ENCODE measurements at regions not wholly inside any gene's neighbourhood (a gene's known extent, or its start where the extent isn't known, plus 50 kb on each side); places are given as distances from the start of the nearest gene placed in this dataset.

DNA sequence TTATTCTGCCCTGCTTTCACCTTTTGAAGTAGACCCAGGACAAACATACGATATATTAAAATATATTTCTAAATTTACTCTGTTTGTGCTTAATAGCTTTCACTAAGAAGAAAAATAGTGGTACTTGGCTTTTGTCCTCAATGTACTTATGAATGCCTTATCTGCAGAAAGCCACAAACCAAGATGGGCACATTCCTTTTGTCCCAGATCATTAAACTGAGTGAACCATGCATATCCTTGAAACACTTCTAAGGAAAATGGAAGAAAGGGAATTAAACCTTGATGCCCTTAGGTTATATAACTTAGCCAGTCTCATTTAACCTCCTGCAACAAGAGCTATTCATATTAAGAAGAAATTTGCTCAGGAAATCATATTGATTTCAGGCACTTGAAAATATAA is 553.8 kb upstream of the CDH9 start:
- no peaks in the 10 kb centered on the region for H4K20me1 ChIP-seq
- no peak overlapping the region for H3K4me2 ChIP-seq
- no peak for TF ChIP-seq Cebpa-rat (IDR thresholded peaks at IDR 0.05)

GRCh38 chr5:27590503-27590902 is 552.1 kb upstream of the CDH9 start:
- Histone ChIP-seq H4K20me1 (no peaks in the 10 kb centered on the region), H3K27ac (no peak overlapping the region), H3K4me1 (no peaks in the 10 kb centered on the region), H3K4me3 (no peak overlapping the region), H3K4me2 (no peak overlapping the region), H3K9me3 (no peaks in the 10 kb centered on the region), H3K36me3 (no peaks in the 10 kb centered on the region), H3K27me3 (no peaks in the 10 kb centered on the region), H3K9ac (no peak overlapping the region)
- TF ChIP-seq Cebpa-rat (IDR thresholded peaks at IDR 0.05): no peak

More for the DNA sequence above, 553.8 kb upstream of the CDH9 start:
- Histone ChIP-seq H3K9ac (no peak overlapping the region), H3K27ac (no peak overlapping the region), H3K4me1 (no peaks in the 10 kb centered on the region), H3K27me3 (no peaks in the 10 kb centered on the region), H3K9me3 (no peaks in the 10 kb centered on the region), H3K36me3 (no peaks in the 10 kb centered on the region), H3K4me3 (no peak overlapping the region)

GRCh38 chr5:27578279-27578678 is 539.9 kb upstream of the CDH9 start:
- no peak overlapping the region for H3K27ac ChIP-seq
- H3K4me1 ChIP-seq: no peaks in the 10 kb centered on the region
- no peak overlapping the region for H3K4me3 ChIP-seq
- no peaks in the 10 kb centered on the region for H3K27me3 ChIP-seq
- H3K9me3 ChIP-seq: no peaks in the 10 kb centered on the region
- no peaks in the 10 kb centered on the region for H3K36me3 ChIP-seq
- H4K20me1 ChIP-seq: no peaks in the 10 kb centered on the region
- H3K9ac ChIP-seq: no peak overlapping the region
- H3K4me2 ChIP-seq: no peak overlapping the region
- TF ChIP-seq Cebpa-rat (IDR thresholded peaks at IDR 0.05): no peak

GRCh38 chr5:27571681-27572080 is 533.3 kb upstream of the CDH9 start:
- no peaks in the 10 kb centered on the region for H3K27me3 ChIP-seq
- TF ChIP-seq Cebpa-rat (IDR thresholded peaks at IDR 0.05): no peak
- no peak overlapping the region for H3K4me3 ChIP-seq
- no peaks in the 10 kb centered on the region for H4K20me1 ChIP-seq
- H3K36me3 ChIP-seq: no peaks in the 10 kb centered on the region
- H3K9me3 ChIP-seq: no peaks in the 10 kb centered on the region
- H3K4me2 ChIP-seq: no peak overlapping the region
- H3K4me1 ChIP-seq: no peaks in the 10 kb centered on the region
- no peak overlapping the region for H3K9ac ChIP-seq
- no peak overlapping the region for H3K27ac ChIP-seq

DNA sequence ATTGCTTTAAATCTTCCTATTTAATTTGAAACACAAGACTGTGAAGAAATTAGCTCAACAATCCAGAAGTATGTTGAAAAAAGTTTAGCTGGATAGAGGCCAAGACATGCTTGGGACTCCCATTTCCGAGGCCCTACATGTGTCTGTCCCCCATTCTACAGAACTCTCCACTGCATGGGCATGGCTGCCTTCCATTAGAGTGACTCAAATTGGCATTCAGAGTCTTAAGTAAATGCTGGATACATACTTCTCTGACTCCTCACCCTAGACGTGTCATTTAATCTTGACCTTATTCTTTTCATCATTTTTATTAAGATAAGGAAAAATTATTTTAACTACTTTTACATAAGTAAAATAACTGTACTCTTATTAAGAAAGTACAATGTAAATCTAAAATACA is 530.4 kb upstream of the CDH9 start:
- Histone ChIP-seq H3K9me3 (no peaks in the 10 kb centered on the region), H3K4me1 (no peaks in the 10 kb centered on the region), H4K20me1 (no peaks in the 10 kb centered on the region), H3K9ac (no peak overlapping the region), H3K4me3 (no peak overlapping the region), H3K27me3 (no peaks in the 10 kb centered on the region), H3K27ac (no peak overlapping the region), H3K36me3 (no peaks in the 10 kb centered on the region), H3K4me2 (no peak overlapping the region)
- no peak for TF ChIP-seq Cebpa-rat (IDR thresholded peaks at IDR 0.05)

- Histone ChIP-seq H3K4me3 (no peak overlapping the region), H3K4me1 (no peaks in the 10 kb centered on the region), H3K27ac (no peak overlapping the region), H3K9ac (no peak overlapping the region), H3K4me2 (no peak overlapping the region), H3K9me3 (no peaks in the 10 kb centered on the region), H4K20me1 (no peaks in the 10 kb centered on the region), H3K27me3 (no peaks in the 10 kb centered on the region), H3K36me3 (no peaks in the 10 kb centered on the region)
- TF ChIP-seq Cebpa-rat (IDR thresholded peaks at IDR 0.05): no peak
These were observed 523.0 kb upstream of the CDH9 start for GRCh38 chr5:27561408-27561807.

- Histone ChIP-seq H3K36me3 (no peaks in the 10 kb centered on the region), H3K27ac (no peak overlapping the region), H3K27me3 (no peaks in the 10 kb centered on the region), H3K4me3 (no peak overlapping the region), H4K20me1 (no peaks in the 10 kb centered on the region), H3K4me2 (no peak overlapping the region), H3K9ac (no peak overlapping the region), H3K9me3 (0 out of 2 replicates have a peak, but pooled peaks cover 8% of the 10 kb centered on the region), H3K4me1 (no peaks in the 10 kb centered on the region)
- no peak for TF ChIP-seq Cebpa-rat (IDR thresholded peaks at IDR 0.05)
These were observed 510.1 kb upstream of the CDH9 start for GRCh38 chr5:27548484-27548883.

DNA sequence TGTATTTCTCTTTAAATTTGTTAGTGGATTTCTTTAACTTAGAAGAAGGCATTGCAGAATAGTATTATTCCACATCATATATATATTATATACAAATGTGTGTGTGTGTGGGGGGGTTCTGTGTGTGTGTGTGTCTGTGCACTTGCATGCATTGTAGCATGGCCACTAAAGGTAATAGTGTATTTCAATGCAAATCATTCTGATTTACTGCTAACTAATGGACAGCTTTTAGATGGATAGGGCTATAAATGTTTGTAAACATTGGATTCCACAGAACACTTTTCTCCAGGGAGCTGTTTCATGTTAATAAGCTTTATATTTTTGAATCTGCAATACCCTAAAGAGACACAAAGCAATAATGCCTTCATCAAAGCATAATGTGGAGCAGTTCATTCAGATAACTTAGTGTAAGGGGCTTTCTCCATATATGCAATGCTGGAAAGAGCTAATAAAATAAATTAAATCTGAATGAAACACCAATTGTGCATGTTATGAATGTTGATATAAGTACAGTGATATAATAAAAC is 496.7 kb upstream of the CDH9 start:
- Histone ChIP-seq H3K27ac (no peak overlapping the region), H3K27me3 (no peaks in the 10 kb centered on the region), H3K4me1 (no peaks in the 10 kb centered on the region), H3K4me3 (no peak overlapping the region), H3K36me3 (no peaks in the 10 kb centered on the region), H3K9ac (no peak overlapping the region), H4K20me1 (no peaks in the 10 kb centered on the region), H3K4me2 (no peak overlapping the region), H3K9me3 (no peaks in the 10 kb centered on the region)
- no peak for TF ChIP-seq Cebpa-rat (IDR thresholded peaks at IDR 0.05)

GRCh38 chr5:27532305-27532704 is 493.9 kb upstream of the CDH9 start:
- TF ChIP-seq Cebpa-rat (IDR thresholded peaks at IDR 0.05): no peak
- H3K9ac ChIP-seq: no peak overlapping the region
- H3K36me3 ChIP-seq: no peaks in the 10 kb centered on the region
- no peak overlapping the region for H3K4me2 ChIP-seq
- no peaks in the 10 kb centered on the region for H4K20me1 ChIP-seq
- H3K27ac ChIP-seq: no peak overlapping the region
- H3K9me3 ChIP-seq: no peaks in the 10 kb centered on the region
- H3K4me1 ChIP-seq: no peaks in the 10 kb centered on the region
- H3K4me3 ChIP-seq: no peak overlapping the region
- no peaks in the 10 kb centered on the region for H3K27me3 ChIP-seq

DNA sequence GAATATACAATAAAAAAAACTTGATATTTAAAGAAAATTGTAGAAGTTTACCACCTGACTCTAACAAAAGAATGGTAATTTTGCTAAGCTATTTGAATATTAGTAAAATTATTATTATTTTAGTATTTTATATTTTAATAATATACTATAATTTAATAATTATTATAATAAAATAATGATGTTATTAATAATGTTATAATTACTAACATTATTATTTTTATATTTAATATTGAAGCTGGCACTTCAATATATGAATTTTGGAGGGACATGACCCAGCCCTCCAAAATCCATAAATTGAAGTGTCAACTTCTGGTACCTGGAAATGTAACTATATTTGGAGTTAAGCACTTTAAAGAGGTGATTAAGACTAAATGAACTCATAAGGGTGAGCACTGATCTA is 486.1 kb upstream of the CDH9 start:
- H3K27ac ChIP-seq: no peak overlapping the region
- H3K36me3 ChIP-seq: no peaks in the 10 kb centered on the region
- H3K9me3 ChIP-seq: peaks cover 1% of the 10 kb centered on the region; the same call in 1 of the 2 replicates
- no peaks in the 10 kb centered on the region for H4K20me1 ChIP-seq
- H3K4me1 ChIP-seq: no peaks in the 10 kb centered on the region
- H3K4me2 ChIP-seq: no peak overlapping the region
- no peak overlapping the region for H3K9ac ChIP-seq
- H3K27me3 ChIP-seq: no peaks in the 10 kb centered on the region
- no peak for TF ChIP-seq Cebpa-rat (IDR thresholded peaks at IDR 0.05)
- H3K4me3 ChIP-seq: no peak overlapping the region

- Histone ChIP-seq H4K20me1 (no peaks in the 10 kb centered on the region), H3K4me2 (no peak overlapping the region), H3K9me3 (peaks cover 4% of the 10 kb centered on the region; the same call in 1 of the 2 replicates), H3K4me3 (no peak overlapping the region), H3K4me1 (no peaks in the 10 kb centered on the region), H3K27ac (no peak overlapping the region), H3K27me3 (no peaks in the 10 kb centered on the region), H3K36me3 (no peaks in the 10 kb centered on the region), H3K9ac (no peak overlapping the region)
- TF ChIP-seq Cebpa-rat (IDR thresholded peaks at IDR 0.05): no peak
These were observed 485.2 kb upstream of the CDH9 start for GRCh38 chr5:27523629-27524028.

Measured in BLaER1 (cell line).